ENCODE measurements at regions not wholly inside any gene's neighbourhood (a gene's known extent, or its start where the extent isn't known, plus 50 kb on each side); places are given as distances from the start of the nearest gene placed in this dataset.

GRCh38 chrX:39927380-39927779 is 170.4 kb downstream of the BCOR start:
- intact Hi-C loops (cut with micrococcal nuclease): no loop called here
- CTCF ChIA-PET: no interaction called here
- Histone ChIP-seq H3K9ac (ENCODE audit: low read length) (no peak overlapping the region), H3K9me3 (ENCODE audit: low read length) (no peaks in the 10 kb centered on the region), H3K79me2 (ENCODE audit: low read length) (no peaks in the 10 kb centered on the region), H3K36me3 (ENCODE audit: low read depth, low read length) (no peaks in the 10 kb centered on the region), H3K4me3 (ENCODE audit: low read length) (no peak overlapping the region), H2AFZ (ENCODE audit: low read length) (no peak overlapping the region), H3K27me3 (ENCODE audit: low read length) (no peaks in the 10 kb centered on the region), H3K27ac (ENCODE audit: low read length) (no peak overlapping the region), H3K4me2 (ENCODE audit: low read length) (no peak overlapping the region), H4K20me1 (ENCODE audit: low read length) (no peaks in the 10 kb centered on the region), H3K4me1 (ENCODE audit: insufficient read depth, low read length) (peaks cover 14% of the 10 kb centered on the region), H3F3A (ENCODE audit: low read length, unreplicated experiment) (no peaks in the 10 kb centered on the region), H3K9me2 (replicated peaks; ENCODE audit: low read length) (no peaks in the 10 kb centered on the region)
- DNase-seq (no peak), ATAC-seq (no peak)
- no TSS peak for BruUV-seq (replicated peaks)
- POLR2A ChIA-PET (ENCODE audit: unreplicated experiment): no interaction called here
- TF ChIP-seq EZH2phosphoT487 (IDR thresholded peaks at IDR 0.05; ENCODE audit: borderline replicate concordance, low read length): no peak
- no peak for TF ChIP-seq CTCF (conservative IDR thresholded peaks at IDR 0.05; ENCODE audit: low read depth, low read length)
- TF ChIP-seq EZH2 (IDR thresholded peaks at IDR 0.05; ENCODE audit: low read length, unreplicated experiment): no peak

GRCh38 chrX:39928704-39929378 is 168.9 kb downstream of the BCOR start:
- H3K27ac ChIP-seq (ENCODE audit: low read length): peak overlapping the region; percentile 36
- H3K9me2 ChIP-seq (replicated peaks; ENCODE audit: low read length): no peaks in the 10 kb centered on the region
- H3K79me2 ChIP-seq (ENCODE audit: low read length): no peaks in the 10 kb centered on the region
- intact Hi-C loops (cut with micrococcal nuclease): no loop called here
- peak overlapping the region; percentile 11; the same call in 1 of the 2 replicates for H3K4me2 ChIP-seq (ENCODE audit: low read length)
- ChIA-PET CTCF (no interaction called here), POLR2A (ENCODE audit: unreplicated experiment) (interaction anchor here (0.7 kb wide), 1 partner anchor 30 kb away, joined by 3 read pairs; no protein-coding TSS in a partner anchor)
- H2AFZ ChIP-seq (ENCODE audit: low read length): 0 out of 2 replicates have a peak overlapping the region, but pooled peaks have one; percentile 2
- no peaks in the 10 kb centered on the region for H3F3A ChIP-seq (ENCODE audit: low read length, unreplicated experiment)
- BruUV-seq (replicated peaks): no TSS peak
- H3K36me3 ChIP-seq (ENCODE audit: low read depth, low read length): no peaks in the 10 kb centered on the region
- H3K27me3 ChIP-seq (ENCODE audit: low read length): no peaks in the 10 kb centered on the region
- H4K20me1 ChIP-seq (ENCODE audit: low read length): no peaks in the 10 kb centered on the region
- no peak for TF ChIP-seq CTCF (conservative IDR thresholded peaks at IDR 0.05; ENCODE audit: low read depth, low read length)
- TF ChIP-seq EZH2phosphoT487 (IDR thresholded peaks at IDR 0.05; ENCODE audit: borderline replicate concordance, low read length): no peak
- no peak for TF ChIP-seq EZH2 (IDR thresholded peaks at IDR 0.05; ENCODE audit: low read length, unreplicated experiment)
- ATAC-seq (peak; percentile 84), DNase-seq (peak; percentile 66)
- no peak overlapping the region for H3K9ac ChIP-seq (ENCODE audit: low read length)
- H3K4me3 ChIP-seq (ENCODE audit: low read length): no peak overlapping the region
- H3K9me3 ChIP-seq (ENCODE audit: low read length): no peaks in the 10 kb centered on the region
- peaks cover 14% of the 10 kb centered on the region for H3K4me1 ChIP-seq (ENCODE audit: insufficient read depth, low read length)

- H3K4me2 ChIP-seq (ENCODE audit: low read length): peak overlapping the region; percentile 11; the same call in 1 of the 2 replicates
- ChIA-PET CTCF (no interaction called here), POLR2A (ENCODE audit: unreplicated experiment) (interaction anchor here (0.7 kb wide), 1 partner anchor 31 kb away, joined by 3 read pairs; no protein-coding TSS in a partner anchor)
- no peaks in the 10 kb centered on the region for H3K36me3 ChIP-seq (ENCODE audit: low read depth, low read length)
- no peaks in the 10 kb centered on the region for H3K79me2 ChIP-seq (ENCODE audit: low read length)
- H3K9me3 ChIP-seq (ENCODE audit: low read length): no peaks in the 10 kb centered on the region
- H3K27me3 ChIP-seq (ENCODE audit: low read length): no peaks in the 10 kb centered on the region
- peaks cover 14% of the 10 kb centered on the region for H3K4me1 ChIP-seq (ENCODE audit: insufficient read depth, low read length)
- intact Hi-C loops (cut with micrococcal nuclease): no loop called here
- ATAC-seq (no peak), DNase-seq (no peak)
- no peak overlapping the region for H3K4me3 ChIP-seq (ENCODE audit: low read length)
- peak overlapping the region; percentile 20 for H3K27ac ChIP-seq (ENCODE audit: low read length)
- H3F3A ChIP-seq (ENCODE audit: low read length, unreplicated experiment): no peaks in the 10 kb centered on the region
- no peak overlapping the region for H3K9ac ChIP-seq (ENCODE audit: low read length)
- TF ChIP-seq EZH2 (IDR thresholded peaks at IDR 0.05; ENCODE audit: low read length, unreplicated experiment): no peak
- no peak for TF ChIP-seq CTCF (conservative IDR thresholded peaks at IDR 0.05; ENCODE audit: low read depth, low read length)
- no peak for TF ChIP-seq EZH2phosphoT487 (IDR thresholded peaks at IDR 0.05; ENCODE audit: borderline replicate concordance, low read length)
- 0 out of 2 replicates have a peak overlapping the region, but pooled peaks have one; percentile 2 for H2AFZ ChIP-seq (ENCODE audit: low read length)
- no TSS peak for BruUV-seq (replicated peaks)
- no peaks in the 10 kb centered on the region for H4K20me1 ChIP-seq (ENCODE audit: low read length)
- H3K9me2 ChIP-seq (replicated peaks; ENCODE audit: low read length): no peaks in the 10 kb centered on the region
Observed at GRCh38 chrX:39929379-39930025, 168.3 kb downstream of the BCOR start.
